Natural killer cell (primary cell): ENCODE measurements at regions not wholly inside any gene's neighbourhood (a gene's known extent, or its start where the extent isn't known, plus 50 kb on each side); places are given as distances from the start of the nearest gene placed in this dataset.

Source experiments
- ATAC-seq, 3 donors: fragments of 150-1000 bp in 2 of 3; fragments of 200-7000 bp in 1 of 3; cut with Tn5 transposase; 1 replicate in 1 of 3; 2 replicates in 2 of 3; pipeline ENCODE4 v1.10.0; 2021; ENCODE audit warnings: mild to moderate bottlenecking in 2 of 3, moderate library complexity in 2 of 3
- DNase-seq, 2 donors: peaks; one replicate each; pipeline versions ENCODE4 v3.0.0 to v3.0.0-alpha.2; 2013 to 2021; ENCODE audit warnings: mixed read lengths in 1 of 2
- H3K27ac ChIP-seq: one replicate; pipeline ENCODE4 v1.5.1; 2013; ENCODE audit warnings: mild to moderate bottlenecking, low read length
- H3K27me3 ChIP-seq: one replicate; pipeline ENCODE4 v1.6.1; 2013; ENCODE audit warnings: low read length; ENCODE audit not compliant: control insufficient read depth, insufficient read depth
- H3K36me3 ChIP-seq: one replicate; pipeline ENCODE4 v1.6.1; 2013; ENCODE audit warnings: low read length; ENCODE audit not compliant: control insufficient read depth, insufficient read depth
- H3K4me1 ChIP-seq: one replicate; pipeline ENCODE4 v1.6.1; 2013; ENCODE audit warnings: low read length; ENCODE audit not compliant: control insufficient read depth, insufficient read depth
- H3K4me3 ChIP-seq: one replicate; pipeline ENCODE4 v1.5.1; 2013; ENCODE audit warnings: low read length
- H3K9me3 ChIP-seq: one replicate; pipeline ENCODE4 v1.6.1; 2013; ENCODE audit warnings: low read length; ENCODE audit not compliant: control insufficient read depth, insufficient read depth
- H3K27ac Mint-ChIP-seq, 2 donors: one replicate each; pipeline ENCODE4 v1.8.0; 2022; ENCODE audit warnings: mild to moderate bottlenecking in 2 of 2, mixed read lengths in 2 of 2, moderate library complexity in 1 of 2
- H3K27me3 Mint-ChIP-seq, 2 donors: one replicate each; pipeline ENCODE4 v1.8.0; 2022; ENCODE audit warnings: low read depth in 2 of 2, mixed read lengths in 2 of 2
- H3K36me3 Mint-ChIP-seq: one replicate; pipeline ENCODE4 v1.8.0; 2022; ENCODE audit warnings: mixed read lengths
- H3K4me1 Mint-ChIP-seq, 2 donors: one replicate each; pipeline ENCODE4 v1.8.0; 2022; ENCODE audit warnings: mixed read lengths in 2 of 2
- H3K4me3 Mint-ChIP-seq: one replicate; pipeline ENCODE4 v1.8.0; 2022; ENCODE audit warnings: mild to moderate bottlenecking, moderate library complexity, mixed read lengths
- H3K9me3 Mint-ChIP-seq, 2 donors: one replicate each; pipeline ENCODE4 v1.8.0; 2022; ENCODE audit warnings: mixed read lengths in 2 of 2
- WGBS: methylation state at CpG from one replicate; pipeline ENCODE4 v1.1.7; 2013; ENCODE audit warnings: missing lambda C conversion rate; ENCODE audit not compliant: insufficient coverage; 5-methylcytosine and 5-hydroxymethylcytosine counted together
- intact Hi-C: fragments of 100-400 bp; cut with micrococcal nuclease; formaldehyde crosslinking; loops from one replicate; pipeline ENCODE4 v1.14.2; 2022
- TF ChIP-seq, protein P1 (sequence below): fragments of 200-600 bp; IDR thresholded peaks from one replicate; pipeline ENCODE4 v1.8.0; 2022; ENCODE audit warnings: antibody characterized with exemption

DNA sequence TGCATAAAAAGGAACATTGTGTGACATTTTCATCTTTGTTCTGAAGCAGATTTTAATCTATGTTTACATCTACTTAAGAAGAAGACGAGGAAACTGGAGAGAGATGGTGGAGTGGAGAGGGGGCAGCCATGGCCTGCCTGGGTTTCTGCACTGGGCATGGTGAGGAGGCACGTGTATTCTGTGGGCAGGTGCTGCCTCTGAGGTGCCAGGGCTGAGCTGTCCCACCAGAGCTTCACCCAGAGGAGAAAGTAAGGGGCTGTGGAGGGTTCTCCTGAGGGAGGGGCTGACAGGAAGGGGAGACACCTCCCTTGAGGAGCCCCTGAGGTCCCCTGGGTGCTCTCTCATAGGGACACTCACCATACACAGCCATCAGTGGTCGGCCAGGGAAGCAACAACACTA lies 372.4 kb upstream of the OR4E1 start:
- H3K4me3 Mint-ChIP-seq: no peak overlapping the region
- no peaks in the 10 kb centered on the region for H3K36me3 ChIP-seq
- no peak overlapping the region for H3K27ac ChIP-seq
- no peaks in the 10 kb centered on the region for H3K9me3 ChIP-seq
- TF ChIP-seq, protein P1, sequence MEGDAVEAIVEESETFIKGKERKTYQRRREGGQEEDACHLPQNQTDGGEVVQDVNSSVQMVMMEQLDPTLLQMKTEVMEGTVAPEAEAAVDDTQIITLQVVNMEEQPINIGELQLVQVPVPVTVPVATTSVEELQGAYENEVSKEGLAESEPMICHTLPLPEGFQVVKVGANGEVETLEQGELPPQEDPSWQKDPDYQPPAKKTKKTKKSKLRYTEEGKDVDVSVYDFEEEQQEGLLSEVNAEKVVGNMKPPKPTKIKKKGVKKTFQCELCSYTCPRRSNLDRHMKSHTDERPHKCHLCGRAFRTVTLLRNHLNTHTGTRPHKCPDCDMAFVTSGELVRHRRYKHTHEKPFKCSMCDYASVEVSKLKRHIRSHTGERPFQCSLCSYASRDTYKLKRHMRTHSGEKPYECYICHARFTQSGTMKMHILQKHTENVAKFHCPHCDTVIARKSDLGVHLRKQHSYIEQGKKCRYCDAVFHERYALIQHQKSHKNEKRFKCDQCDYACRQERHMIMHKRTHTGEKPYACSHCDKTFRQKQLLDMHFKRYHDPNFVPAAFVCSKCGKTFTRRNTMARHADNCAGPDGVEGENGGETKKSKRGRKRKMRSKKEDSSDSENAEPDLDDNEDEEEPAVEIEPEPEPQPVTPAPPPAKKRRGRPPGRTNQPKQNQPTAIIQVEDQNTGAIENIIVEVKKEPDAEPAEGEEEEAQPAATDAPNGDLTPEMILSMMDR: no peak
- H3K36me3 Mint-ChIP-seq: no peaks in the 10 kb centered on the region
- 72% methylated on average over 2 of the region's 3 CpGs for WGBS
- peaks cover 12 to 41% of the 10 kb centered on the region in 2 donors for H3K27me3 Mint-ChIP-seq
- DNase-seq (no peak), ATAC-seq (no peak)
- intact Hi-C loops: no loop called here
- no peaks in the 10 kb centered on the region for H3K9me3 Mint-ChIP-seq
- H3K4me1 Mint-ChIP-seq: peaks cover 7 to 9% of the 10 kb centered on the region in 2 donors
- no peaks in the 10 kb centered on the region for H3K27me3 ChIP-seq
- no peak overlapping the region for H3K4me3 ChIP-seq
- no peaks in the 10 kb centered on the region for H3K4me1 ChIP-seq
- no peak overlapping the region for H3K27ac Mint-ChIP-seq

DNA sequence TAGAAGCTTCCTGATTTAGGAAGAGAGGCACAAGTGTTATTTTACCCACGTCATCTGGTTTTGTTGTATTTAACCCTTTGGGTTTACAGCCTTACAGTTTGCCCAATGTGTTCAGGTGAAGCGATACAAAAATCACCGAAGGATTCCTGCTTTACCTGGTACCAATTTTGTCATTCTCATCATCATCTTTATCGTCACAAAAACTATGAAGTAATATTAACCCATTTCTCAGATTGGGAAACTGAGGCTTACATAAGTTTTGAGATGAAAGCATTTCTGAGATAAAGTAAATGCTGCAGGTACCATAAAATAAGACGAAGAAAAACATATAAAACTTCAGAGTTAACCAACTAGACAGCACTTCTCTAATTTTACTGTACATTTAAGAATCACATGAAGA lies 370.6 kb upstream of the OR4E1 start:
- Mint-ChIP-seq H3K27me3 (peaks cover 14 to 48% of the 10 kb centered on the region in 2 donors), H3K9me3 (no peaks in the 10 kb centered on the region), H3K4me1 (peaks cover 7 to 9% of the 10 kb centered on the region in 2 donors), H3K27ac (no peak overlapping the region), H3K36me3 (no peaks in the 10 kb centered on the region), H3K4me3 (no peak overlapping the region)
- ATAC-seq (no peak), DNase-seq (no peak)
- intact Hi-C loops: no loop called here
- Histone ChIP-seq H3K36me3 (no peaks in the 10 kb centered on the region), H3K4me1 (no peaks in the 10 kb centered on the region), H3K4me3 (no peak overlapping the region), H3K9me3 (no peaks in the 10 kb centered on the region), H3K27me3 (no peaks in the 10 kb centered on the region), H3K27ac (no peak overlapping the region)
- 86% methylated on average over 3 of the region's 5 CpGs for WGBS
- TF ChIP-seq, protein P1: no peak

DNA sequence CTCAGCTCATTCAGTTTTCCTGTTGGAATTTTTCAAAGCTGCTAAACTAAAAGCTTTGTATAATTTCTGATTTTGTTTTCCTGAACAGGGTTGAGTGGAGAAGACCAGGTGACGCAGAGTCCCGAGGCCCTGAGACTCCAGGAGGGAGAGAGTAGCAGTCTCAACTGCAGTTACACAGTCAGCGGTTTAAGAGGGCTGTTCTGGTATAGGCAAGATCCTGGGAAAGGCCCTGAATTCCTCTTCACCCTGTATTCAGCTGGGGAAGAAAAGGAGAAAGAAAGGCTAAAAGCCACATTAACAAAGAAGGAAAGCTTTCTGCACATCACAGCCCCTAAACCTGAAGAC lies 367.1 kb upstream of the OR4E1 start:
- Histone ChIP-seq H3K27ac (no peak overlapping the region), H3K27me3 (no peaks in the 10 kb centered on the region), H3K4me1 (no peaks in the 10 kb centered on the region), H3K9me3 (no peaks in the 10 kb centered on the region), H3K36me3 (no peaks in the 10 kb centered on the region), H3K4me3 (no peak overlapping the region)
- intact Hi-C loops: no loop called here
- H3K27me3 Mint-ChIP-seq: peaks cover 19 to 57% of the 10 kb centered on the region in 2 donors
- no peak overlapping the region for H3K27ac Mint-ChIP-seq
- TF ChIP-seq, protein P1: no peak
- no peak overlapping the region for H3K4me3 Mint-ChIP-seq
- no peaks in the 10 kb centered on the region for H3K4me1 Mint-ChIP-seq
- no peaks in the 10 kb centered on the region for H3K36me3 Mint-ChIP-seq
- no peak for ATAC-seq
- WGBS: 90% methylated on average over 3 of the region's 3 CpGs
- H3K9me3 Mint-ChIP-seq: no peaks in the 10 kb centered on the region
- DNase-seq: peak in 1 of 2 donors; percentile 4

- Mint-ChIP-seq H3K4me3 (peak overlapping the region; percentile 4), H3K27me3 (peaks cover 21 to 59% of the 10 kb centered on the region in 2 donors), H3K27ac (no peak overlapping the region), H3K4me1 (no peaks in the 10 kb centered on the region), H3K36me3 (no peaks in the 10 kb centered on the region), H3K9me3 (no peaks in the 10 kb centered on the region)
- TF ChIP-seq, protein P1: peak; percentile 61
- no peaks in the 10 kb centered on the region for H3K4me1 ChIP-seq
- no peaks in the 10 kb centered on the region for H3K9me3 ChIP-seq
- WGBS: 28% methylated on average over 5 of the region's 6 CpGs
- H3K4me3 ChIP-seq: no peak overlapping the region
- peak in 1 of 2 donors; percentile 71 for DNase-seq
- H3K27ac ChIP-seq: no peak overlapping the region
- peak; percentile 34 to 77 (median 68) for ATAC-seq
- peaks cover 1% of the 10 kb centered on the region for H3K27me3 ChIP-seq
- no peaks in the 10 kb centered on the region for H3K36me3 ChIP-seq
- intact Hi-C loops: no loop called here
Measured at GRCh38 chr14:22039938-22040780, 366.5 kb upstream of the OR4E1 start.
